ENCODE measurements at regions not wholly inside any gene's neighbourhood (a gene's known extent, or its start where the extent isn't known, plus 50 kb on each side); places are given as distances from the start of the nearest gene placed in this dataset.

- no peak for DNase-seq
- H3K4me1 Mint-ChIP-seq (ENCODE audit: low read depth), result no peaks in the 10 kb centered on the region
Observed at GRCh38 chr2:2523461-2524347, 192.6 kb upstream of the MYT1L start.

GRCh38 chr2:2520401-2520811 is 189.3 kb upstream of the MYT1L start:
- CTCF ChIA-PET, result no interaction called here
- POLR2A ChIA-PET, result no interaction called here

More at GRCh38 chr2:2523461-2524347, 192.6 kb upstream of the MYT1L start:
- POLR2A ChIA-PET, result no interaction called here
- H3K36me3 Mint-ChIP-seq, result no peaks in the 10 kb centered on the region
- H3K9me3 Mint-ChIP-seq, result no peaks in the 10 kb centered on the region
- no peak overlapping the region for H3K4me3 Mint-ChIP-seq
- CTCF ChIA-PET, result no interaction called here
- peaks cover 3% of the 10 kb centered on the region for H3K27me3 Mint-ChIP-seq
- no peak overlapping the region for H3K27ac Mint-ChIP-seq
- intact Hi-C loops (cut with micrococcal nuclease), result no loop called here

GRCh38 chr2:2519381-2519780 is 188.3 kb upstream of the MYT1L start:
- Mint-ChIP-seq H3K27ac (no peak overlapping the region), H3K4me1 (ENCODE audit: low read depth) (no peaks in the 10 kb centered on the region), H3K9me3 (no peaks in the 10 kb centered on the region), H3K27me3 (peaks cover 3% of the 10 kb centered on the region), H3K36me3 (no peaks in the 10 kb centered on the region), H3K4me3 (no peak overlapping the region)
- intact Hi-C loops (cut with micrococcal nuclease), result no loop called here
- POLR2A ChIA-PET, result no interaction called here
- DNase-seq, result no peak
- CTCF ChIA-PET, result no interaction called here

More at GRCh38 chr2:2520401-2520811, 189.3 kb upstream of the MYT1L start:
- H3K27me3 Mint-ChIP-seq, result peaks cover 3% of the 10 kb centered on the region
- no peaks in the 10 kb centered on the region for H3K4me1 Mint-ChIP-seq (ENCODE audit: low read depth)
- no peak overlapping the region for H3K27ac Mint-ChIP-seq
- intact Hi-C loops (cut with micrococcal nuclease), result no loop called here
- no peak overlapping the region for H3K4me3 Mint-ChIP-seq
- H3K9me3 Mint-ChIP-seq, result no peaks in the 10 kb centered on the region
- DNase-seq, result no peak
- H3K36me3 Mint-ChIP-seq, result no peaks in the 10 kb centered on the region

GRCh38 chr2:2517399-2517798 is 186.3 kb upstream of the MYT1L start:
- POLR2A ChIA-PET, result no interaction called here
- H3K4me1 Mint-ChIP-seq (ENCODE audit: low read depth), result no peaks in the 10 kb centered on the region
- H3K36me3 Mint-ChIP-seq, result no peaks in the 10 kb centered on the region

GRCh38 chr2:2516386-2516785 is 185.3 kb upstream of the MYT1L start:
- Mint-ChIP-seq H3K27me3 (no peaks in the 10 kb centered on the region), H3K4me1 (ENCODE audit: low read depth) (no peaks in the 10 kb centered on the region), H3K27ac (no peak overlapping the region), H3K36me3 (no peaks in the 10 kb centered on the region), H3K4me3 (no peak overlapping the region), H3K9me3 (no peaks in the 10 kb centered on the region)
- intact Hi-C loops (cut with micrococcal nuclease), result no loop called here
- DNase-seq, result no peak
- ChIA-PET CTCF (no interaction called here), POLR2A (no interaction called here)

More at GRCh38 chr2:2517399-2517798, 186.3 kb upstream of the MYT1L start:
- Mint-ChIP-seq H3K27me3 (no peaks in the 10 kb centered on the region), H3K9me3 (no peaks in the 10 kb centered on the region), H3K4me3 (no peak overlapping the region), H3K27ac (no peak overlapping the region)
- intact Hi-C loops (cut with micrococcal nuclease), result no loop called here
- DNase-seq, result no peak
- CTCF ChIA-PET, result no interaction called here

GRCh38 chr2:2512931-2513330 is 181.9 kb upstream of the MYT1L start:
- H3K36me3 Mint-ChIP-seq, result no peaks in the 10 kb centered on the region
- DNase-seq, result no peak
- POLR2A ChIA-PET, result no interaction called here
- H3K4me3 Mint-ChIP-seq, result no peak overlapping the region
- intact Hi-C loops (cut with micrococcal nuclease), result no loop called here
- CTCF ChIA-PET, result no interaction called here
- no peaks in the 10 kb centered on the region for H3K4me1 Mint-ChIP-seq (ENCODE audit: low read depth)
- H3K27ac Mint-ChIP-seq, result no peak overlapping the region
- H3K9me3 Mint-ChIP-seq, result no peaks in the 10 kb centered on the region
- no peaks in the 10 kb centered on the region for H3K27me3 Mint-ChIP-seq

- CTCF ChIA-PET, result no interaction called here
Observed at GRCh38 chr2:2507417-2507997, 176.4 kb upstream of the MYT1L start.

GRCh38 chr2:2506536-2506935 is 175.5 kb upstream of the MYT1L start:
- DNase-seq, result no peak
- Mint-ChIP-seq H3K36me3 (no peaks in the 10 kb centered on the region), H3K4me1 (ENCODE audit: low read depth) (no peaks in the 10 kb centered on the region), H3K27me3 (peaks cover 7% of the 10 kb centered on the region), H3K9me3 (no peaks in the 10 kb centered on the region), H3K27ac (no peak overlapping the region), H3K4me3 (no peak overlapping the region)
- ChIA-PET CTCF (no interaction called here), POLR2A (no interaction called here)
- intact Hi-C loops (cut with micrococcal nuclease), result no loop called here

More at GRCh38 chr2:2507417-2507997, 176.4 kb upstream of the MYT1L start:
- intact Hi-C loops (cut with micrococcal nuclease), result no loop called here
- H3K27ac Mint-ChIP-seq, result no peak overlapping the region
- POLR2A ChIA-PET, result no interaction called here
- no peak for DNase-seq
- no peak overlapping the region for H3K4me3 Mint-ChIP-seq
- peaks cover 7% of the 10 kb centered on the region for H3K27me3 Mint-ChIP-seq
- H3K9me3 Mint-ChIP-seq, result no peaks in the 10 kb centered on the region
- no peaks in the 10 kb centered on the region for H3K36me3 Mint-ChIP-seq
- H3K4me1 Mint-ChIP-seq (ENCODE audit: low read depth), result no peaks in the 10 kb centered on the region

- intact Hi-C loops (cut with micrococcal nuclease), result no loop called here
- Mint-ChIP-seq H3K9me3 (no peaks in the 10 kb centered on the region), H3K4me3 (no peak overlapping the region), H3K27ac (no peak overlapping the region), H3K36me3 (no peaks in the 10 kb centered on the region), H3K4me1 (ENCODE audit: low read depth) (no peaks in the 10 kb centered on the region), H3K27me3 (peaks cover 7% of the 10 kb centered on the region)
- no peak for DNase-seq
- ChIA-PET POLR2A (no interaction called here), CTCF (no interaction called here)
Observed at GRCh38 chr2:2505604-2506003, 174.5 kb upstream of the MYT1L start.

- H3K9me3 Mint-ChIP-seq, result no peaks in the 10 kb centered on the region
Observed at GRCh38 chr2:2503864-2504418, 172.9 kb upstream of the MYT1L start.

GRCh38 chr2:2502201-2502549 is 171.1 kb upstream of the MYT1L start:
- DNase-seq, result no peak
- intact Hi-C loops (cut with micrococcal nuclease), result no loop called here
- Mint-ChIP-seq H3K36me3 (no peaks in the 10 kb centered on the region), H3K27ac (no peak overlapping the region), H3K4me1 (ENCODE audit: low read depth) (no peaks in the 10 kb centered on the region), H3K9me3 (no peaks in the 10 kb centered on the region), H3K27me3 (peaks cover 7% of the 10 kb centered on the region), H3K4me3 (no peak overlapping the region)
- ChIA-PET POLR2A (no interaction called here), CTCF (no interaction called here)

More at GRCh38 chr2:2503864-2504418, 172.9 kb upstream of the MYT1L start:
- Mint-ChIP-seq H3K27ac (no peak overlapping the region), H3K27me3 (peaks cover 7% of the 10 kb centered on the region), H3K36me3 (no peaks in the 10 kb centered on the region), H3K4me3 (no peak overlapping the region), H3K4me1 (ENCODE audit: low read depth) (no peaks in the 10 kb centered on the region)
- ChIA-PET CTCF (no interaction called here), POLR2A (no interaction called here)
- DNase-seq, result no peak
- intact Hi-C loops (cut with micrococcal nuclease), result no loop called here

GRCh38 chr2:2501454-2502200 is 170.6 kb upstream of the MYT1L start:
- Mint-ChIP-seq H3K36me3 (no peaks in the 10 kb centered on the region), H3K27ac (no peak overlapping the region)
- intact Hi-C loops (cut with micrococcal nuclease), result no loop called here

More at GRCh38 chr2:2501454-2502200, 170.6 kb upstream of the MYT1L start:
- POLR2A ChIA-PET, result no interaction called here
- Mint-ChIP-seq H3K4me3 (no peak overlapping the region), H3K27me3 (peaks cover 6% of the 10 kb centered on the region), H3K9me3 (no peaks in the 10 kb centered on the region), H3K4me1 (ENCODE audit: low read depth) (no peaks in the 10 kb centered on the region)
- DNase-seq, result no peak
- CTCF ChIA-PET, result no interaction called here

Measured in activated CD4-positive, alpha-beta memory T cell treated with anti-CD3 and anti-CD28 coated beads for 36 hours (primary cell).